ENCODE measurements at regions not wholly inside any gene's neighbourhood (a gene's known extent, or its start where the extent isn't known, plus 50 kb on each side); places are given as distances from the start of the nearest gene placed in this dataset.

DNA sequence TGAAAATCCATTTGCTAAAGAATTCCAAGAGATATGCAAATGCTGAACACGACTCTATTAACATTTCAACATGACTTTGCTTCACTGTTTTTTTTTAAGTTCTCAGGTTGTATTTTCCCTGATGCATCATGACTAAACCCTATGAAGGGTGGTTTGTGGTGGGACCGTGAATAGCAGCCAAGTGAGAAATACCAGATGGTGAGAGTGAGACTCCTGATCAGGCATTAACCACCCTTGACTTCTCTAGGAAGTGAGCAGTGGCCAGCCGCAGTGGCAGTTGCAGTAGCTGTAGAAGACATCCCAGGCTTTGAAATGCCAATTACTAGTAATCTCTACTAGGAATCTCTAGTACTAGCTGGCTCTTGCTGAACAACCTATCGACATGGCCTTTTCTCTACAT, 383.4 kb downstream of the FAM133A start:
- peak; percentile 32 for ATAC-seq
- Mint-ChIP-seq H3K27ac (peak overlapping the region; percentile 45; the same call in 1 of the 2 replicates), H3K27me3 (ENCODE audit: low read depth) (no peaks in the 10 kb centered on the region), H3K4me3 (no peak overlapping the region), H3K9me3 (peaks cover 9% of the 10 kb centered on the region), H3K36me3 (peaks cover 12% of the 10 kb centered on the region), H3K4me1 (peaks cover 30% of the 10 kb centered on the region)
- TF ChIP-seq, protein P1, sequence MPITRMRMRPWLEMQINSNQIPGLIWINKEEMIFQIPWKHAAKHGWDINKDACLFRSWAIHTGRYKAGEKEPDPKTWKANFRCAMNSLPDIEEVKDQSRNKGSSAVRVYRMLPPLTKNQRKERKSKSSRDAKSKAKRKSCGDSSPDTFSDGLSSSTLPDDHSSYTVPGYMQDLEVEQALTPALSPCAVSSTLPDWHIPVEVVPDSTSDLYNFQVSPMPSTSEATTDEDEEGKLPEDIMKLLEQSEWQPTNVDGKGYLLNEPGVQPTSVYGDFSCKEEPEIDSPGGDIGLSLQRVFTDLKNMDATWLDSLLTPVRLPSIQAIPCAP (CRISPR knock-in tag; IDR thresholded peaks at IDR 0.05), result no peak
- TF ChIP-seq, protein P2, sequence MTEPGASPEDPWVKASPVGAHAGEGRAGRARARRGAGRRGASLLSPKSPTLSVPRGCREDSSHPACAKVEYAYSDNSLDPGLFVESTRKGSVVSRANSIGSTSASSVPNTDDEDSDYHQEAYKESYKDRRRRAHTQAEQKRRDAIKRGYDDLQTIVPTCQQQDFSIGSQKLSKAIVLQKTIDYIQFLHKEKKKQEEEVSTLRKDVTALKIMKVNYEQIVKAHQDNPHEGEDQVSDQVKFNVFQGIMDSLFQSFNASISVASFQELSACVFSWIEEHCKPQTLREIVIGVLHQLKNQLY (CRISPR knock-in tag; IDR thresholded peaks at IDR 0.05), result no peak
- TF ChIP-seq FOXP1 (CRISPR knock-in tag; IDR thresholded peaks at IDR 0.05; ENCODE audit: borderline replicate concordance) (no peak), ZNF232 (CRISPR knock-in tag; IDR thresholded peaks at IDR 0.05) (no peak), MYBL2 (CRISPR knock-in tag; IDR thresholded peaks at IDR 0.05) (no peak), RELA (CRISPR knock-in tag; IDR thresholded peaks at IDR 0.05; ENCODE audit: borderline replicate concordance) (no peak), RORB (CRISPR knock-in tag; IDR thresholded peaks at IDR 0.05) (no peak), NFE2L1 (CRISPR knock-in tag; IDR thresholded peaks at IDR 0.05) (no peak), NFYB (CRISPR knock-in tag; conservative IDR thresholded peaks at IDR 0.05; ENCODE audit: low read depth) (no peak), ZNF671 (CRISPR knock-in tag; IDR thresholded peaks at IDR 0.05) (no peak), ATF1 (CRISPR knock-in tag; IDR thresholded peaks at IDR 0.05) (no peak), KAT7 (CRISPR knock-in tag; IDR thresholded peaks at IDR 0.05; ENCODE audit: borderline replicate concordance) (no peak)
- TF ChIP-seq, protein P3, sequence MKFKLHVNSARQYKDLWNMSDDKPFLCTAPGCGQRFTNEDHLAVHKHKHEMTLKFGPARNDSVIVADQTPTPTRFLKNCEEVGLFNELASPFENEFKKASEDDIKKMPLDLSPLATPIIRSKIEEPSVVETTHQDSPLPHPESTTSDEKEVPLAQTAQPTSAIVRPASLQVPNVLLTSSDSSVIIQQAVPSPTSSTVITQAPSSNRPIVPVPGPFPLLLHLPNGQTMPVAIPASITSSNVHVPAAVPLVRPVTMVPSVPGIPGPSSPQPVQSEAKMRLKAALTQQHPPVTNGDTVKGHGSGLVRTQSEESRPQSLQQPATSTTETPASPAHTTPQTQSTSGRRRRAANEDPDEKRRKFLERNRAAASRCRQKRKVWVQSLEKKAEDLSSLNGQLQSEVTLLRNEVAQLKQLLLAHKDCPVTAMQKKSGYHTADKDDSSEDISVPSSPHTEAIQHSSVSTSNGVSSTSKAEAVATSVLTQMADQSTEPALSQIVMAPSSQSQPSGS (CRISPR knock-in tag; IDR thresholded peaks at IDR 0.05; ENCODE audit: borderline replicate concordance, low read depth), result no peak
- TF ChIP-seq, protein P4, sequence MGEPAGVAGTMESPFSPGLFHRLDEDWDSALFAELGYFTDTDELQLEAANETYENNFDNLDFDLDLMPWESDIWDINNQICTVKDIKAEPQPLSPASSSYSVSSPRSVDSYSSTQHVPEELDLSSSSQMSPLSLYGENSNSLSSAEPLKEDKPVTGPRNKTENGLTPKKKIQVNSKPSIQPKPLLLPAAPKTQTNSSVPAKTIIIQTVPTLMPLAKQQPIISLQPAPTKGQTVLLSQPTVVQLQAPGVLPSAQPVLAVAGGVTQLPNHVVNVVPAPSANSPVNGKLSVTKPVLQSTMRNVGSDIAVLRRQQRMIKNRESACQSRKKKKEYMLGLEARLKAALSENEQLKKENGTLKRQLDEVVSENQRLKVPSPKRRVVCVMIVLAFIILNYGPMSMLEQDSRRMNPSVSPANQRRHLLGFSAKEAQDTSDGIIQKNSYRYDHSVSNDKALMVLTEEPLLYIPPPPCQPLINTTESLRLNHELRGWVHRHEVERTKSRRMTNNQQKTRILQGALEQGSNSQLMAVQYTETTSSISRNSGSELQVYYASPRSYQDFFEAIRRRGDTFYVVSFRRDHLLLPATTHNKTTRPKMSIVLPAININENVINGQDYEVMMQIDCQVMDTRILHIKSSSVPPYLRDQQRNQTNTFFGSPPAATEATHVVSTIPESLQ (CRISPR knock-in tag; IDR thresholded peaks at IDR 0.05), result no peak
- TF ChIP-seq, protein P5, sequence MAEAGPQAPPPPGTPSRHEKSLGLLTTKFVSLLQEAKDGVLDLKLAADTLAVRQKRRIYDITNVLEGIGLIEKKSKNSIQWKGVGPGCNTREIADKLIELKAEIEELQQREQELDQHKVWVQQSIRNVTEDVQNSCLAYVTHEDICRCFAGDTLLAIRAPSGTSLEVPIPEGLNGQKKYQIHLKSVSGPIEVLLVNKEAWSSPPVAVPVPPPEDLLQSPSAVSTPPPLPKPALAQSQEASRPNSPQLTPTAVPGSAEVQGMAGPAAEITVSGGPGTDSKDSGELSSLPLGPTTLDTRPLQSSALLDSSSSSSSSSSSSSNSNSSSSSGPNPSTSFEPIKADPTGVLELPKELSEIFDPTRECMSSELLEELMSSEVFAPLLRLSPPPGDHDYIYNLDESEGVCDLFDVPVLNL (CRISPR knock-in tag; IDR thresholded peaks at IDR 0.05; ENCODE audit: borderline replicate concordance, low read depth), result no peak
- TF ChIP-seq, protein P6, sequence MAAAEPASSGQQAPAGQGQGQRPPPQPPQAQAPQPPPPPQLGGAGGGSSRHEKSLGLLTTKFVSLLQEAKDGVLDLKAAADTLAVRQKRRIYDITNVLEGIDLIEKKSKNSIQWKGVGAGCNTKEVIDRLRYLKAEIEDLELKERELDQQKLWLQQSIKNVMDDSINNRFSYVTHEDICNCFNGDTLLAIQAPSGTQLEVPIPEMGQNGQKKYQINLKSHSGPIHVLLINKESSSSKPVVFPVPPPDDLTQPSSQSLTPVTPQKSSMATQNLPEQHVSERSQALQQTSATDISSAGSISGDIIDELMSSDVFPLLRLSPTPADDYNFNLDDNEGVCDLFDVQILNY (CRISPR knock-in tag; IDR thresholded peaks at IDR 0.05), result no peak
- TF ChIP-seq, protein P7, sequence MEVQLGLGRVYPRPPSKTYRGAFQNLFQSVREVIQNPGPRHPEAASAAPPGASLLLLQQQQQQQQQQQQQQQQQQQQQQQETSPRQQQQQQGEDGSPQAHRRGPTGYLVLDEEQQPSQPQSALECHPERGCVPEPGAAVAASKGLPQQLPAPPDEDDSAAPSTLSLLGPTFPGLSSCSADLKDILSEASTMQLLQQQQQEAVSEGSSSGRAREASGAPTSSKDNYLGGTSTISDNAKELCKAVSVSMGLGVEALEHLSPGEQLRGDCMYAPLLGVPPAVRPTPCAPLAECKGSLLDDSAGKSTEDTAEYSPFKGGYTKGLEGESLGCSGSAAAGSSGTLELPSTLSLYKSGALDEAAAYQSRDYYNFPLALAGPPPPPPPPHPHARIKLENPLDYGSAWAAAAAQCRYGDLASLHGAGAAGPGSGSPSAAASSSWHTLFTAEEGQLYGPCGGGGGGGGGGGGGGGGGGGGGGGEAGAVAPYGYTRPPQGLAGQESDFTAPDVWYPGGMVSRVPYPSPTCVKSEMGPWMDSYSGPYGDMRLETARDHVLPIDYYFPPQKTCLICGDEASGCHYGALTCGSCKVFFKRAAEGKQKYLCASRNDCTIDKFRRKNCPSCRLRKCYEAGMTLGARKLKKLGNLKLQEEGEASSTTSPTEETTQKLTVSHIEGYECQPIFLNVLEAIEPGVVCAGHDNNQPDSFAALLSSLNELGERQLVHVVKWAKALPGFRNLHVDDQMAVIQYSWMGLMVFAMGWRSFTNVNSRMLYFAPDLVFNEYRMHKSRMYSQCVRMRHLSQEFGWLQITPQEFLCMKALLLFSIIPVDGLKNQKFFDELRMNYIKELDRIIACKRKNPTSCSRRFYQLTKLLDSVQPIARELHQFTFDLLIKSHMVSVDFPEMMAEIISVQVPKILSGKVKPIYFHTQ (CRISPR knock-in tag; IDR thresholded peaks at IDR 0.05), result no peak
- TF ChIP-seq, protein P8, sequence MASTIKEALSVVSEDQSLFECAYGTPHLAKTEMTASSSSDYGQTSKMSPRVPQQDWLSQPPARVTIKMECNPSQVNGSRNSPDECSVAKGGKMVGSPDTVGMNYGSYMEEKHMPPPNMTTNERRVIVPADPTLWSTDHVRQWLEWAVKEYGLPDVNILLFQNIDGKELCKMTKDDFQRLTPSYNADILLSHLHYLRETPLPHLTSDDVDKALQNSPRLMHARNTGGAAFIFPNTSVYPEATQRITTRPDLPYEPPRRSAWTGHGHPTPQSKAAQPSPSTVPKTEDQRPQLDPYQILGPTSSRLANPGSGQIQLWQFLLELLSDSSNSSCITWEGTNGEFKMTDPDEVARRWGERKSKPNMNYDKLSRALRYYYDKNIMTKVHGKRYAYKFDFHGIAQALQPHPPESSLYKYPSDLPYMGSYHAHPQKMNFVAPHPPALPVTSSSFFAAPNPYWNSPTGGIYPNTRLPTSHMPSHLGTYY (CRISPR knock-in tag; IDR thresholded peaks at IDR 0.05), result no peak
- TF ChIP-seq, protein P9, sequence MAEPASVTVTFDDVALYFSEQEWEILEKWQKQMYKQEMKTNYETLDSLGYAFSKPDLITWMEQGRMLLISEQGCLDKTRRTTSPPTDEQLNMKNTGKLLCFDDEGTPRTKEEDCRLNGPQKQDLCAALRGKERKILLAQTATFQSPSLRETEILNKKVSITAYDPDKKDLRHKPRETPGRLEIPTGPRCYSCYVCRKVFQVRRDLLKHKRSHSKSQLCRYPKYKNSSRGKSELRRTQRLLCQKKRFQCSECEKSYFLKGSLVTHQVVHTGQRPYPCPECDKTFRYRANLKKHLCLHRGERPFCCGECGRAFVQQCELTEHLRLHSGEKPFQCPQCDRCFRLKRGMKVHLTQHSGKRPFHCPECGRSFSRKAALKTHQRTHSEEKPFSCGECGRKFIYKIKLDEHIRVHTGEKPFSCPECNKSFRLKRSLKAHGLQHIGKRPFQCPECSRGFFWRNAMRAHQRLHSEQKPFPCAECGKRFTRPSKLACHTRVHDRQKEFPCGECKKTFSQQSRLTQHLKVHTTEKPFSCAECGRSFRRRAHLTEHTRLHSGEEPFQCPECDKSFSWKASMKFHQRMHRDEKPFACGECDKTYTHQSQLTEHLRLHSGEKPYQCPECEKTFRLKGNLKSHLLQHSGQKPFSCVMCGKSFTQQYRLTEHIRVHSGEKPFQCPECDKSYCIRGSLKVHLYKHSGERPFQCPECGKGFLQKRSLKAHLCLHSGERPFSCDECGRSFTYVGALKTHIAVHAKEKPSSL (CRISPR knock-in tag; conservative IDR thresholded peaks at IDR 0.05), result no peak
- CTCF ChIA-PET, result interaction anchor here (0.5 kb wide), 1 partner anchor 372 kb away, joined by 3 read pairs; no protein-coding TSS in a partner anchor
- POLR2A ChIA-PET, result no interaction called here
- no peak for DNase-seq (ENCODE audit: low spot score)

All from WTC11 (cell line).